Suprapubic skin (tissue), 4 donors: ENCODE measurements at regions not wholly inside any gene's neighbourhood (a gene's known extent, or its start where the extent isn't known, plus 50 kb on each side); places are given as distances from the start of the nearest gene placed in this dataset.

Experiments
- CTCF ChIP-seq, 2 donors: fragments of 200-600 bp in 1 of 2; fragments of 450-650 bp in 1 of 2; sonication (generic) in 1 of 2; IDR thresholded peaks; one replicate each; pipeline ENCODE4 v1.5.1; 2016 to 2019; ENCODE audit warnings: antibody characterized with exemption in 2 of 2, mild to moderate bottlenecking in 1 of 2, moderate library complexity in 1 of 2
- EP300 ChIP-seq: sonication (generic); formaldehyde crosslinking; IDR thresholded peaks from one replicate; pipeline ENCODE4 v1.6.1; 2017; ENCODE audit warnings: antibody characterized with exemption
- POLR2A ChIP-seq, 2 donors: fragments of 450-650 bp; IDR thresholded peaks; one replicate each; pipeline ENCODE4 v1.6.1; 2017; ENCODE audit warnings: antibody characterized with exemption in 2 of 2, mild to moderate bottlenecking in 2 of 2, moderate library complexity in 2 of 2
- POLR2AphosphoS5 ChIP-seq, 3 donors: sonication (generic); formaldehyde crosslinking; IDR thresholded peaks; one replicate each; pipeline ENCODE4 v1.6.1; 2017; ENCODE audit warnings: antibody characterized with exemption in 3 of 3

GRCh38 chr14:87579036-87579435 lies 413.9 kb downstream of the GALC start:
- TF ChIP-seq CTCF (IDR thresholded peaks at IDR 0.05) (no peak), EP300 (no peak), POLR2AphosphoS5 (IDR thresholded peaks at IDR 0.05) (no peak), POLR2A (IDR thresholded peaks at IDR 0.05) (no peak)
